ENCODE measurements at regions not wholly inside any gene's neighbourhood (a gene's known extent, or its start where the extent isn't known, plus 50 kb on each side); places are given as distances from the start of the nearest gene placed in this dataset.

DNA sequence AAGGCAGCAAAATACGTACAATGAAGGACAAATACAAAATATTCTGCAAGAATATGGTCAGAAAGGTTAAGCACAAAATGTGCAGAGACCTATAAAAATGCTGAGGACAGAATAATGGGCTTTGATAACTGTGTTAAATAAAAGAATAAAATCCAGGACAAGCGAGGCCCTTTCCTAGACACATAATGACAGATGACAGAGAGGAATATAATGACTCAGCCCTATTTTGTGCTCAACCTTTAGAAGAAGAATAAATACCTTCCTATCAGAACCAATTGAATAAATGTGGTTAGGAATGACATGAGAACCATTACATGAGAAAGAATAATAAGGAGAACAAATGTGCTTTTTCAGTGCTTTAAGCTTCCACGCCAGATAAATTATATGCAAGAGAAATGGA, 178.0 kb downstream of the TEX13C start:
- H3K4me1 ChIP-seq (ENCODE audit: control insufficient read depth, extremely low read depth, insufficient read depth, low read length) = no peaks in the 10 kb centered on the region
- FAIRE-seq = no peak
- BruUV-seq (replicated peaks) = no TSS peak
- H3K4me2 ChIP-seq (ENCODE audit: insufficient read depth, low read length) = no peak overlapping the region
- H3K9me3 ChIP-seq (replicated peaks; ENCODE audit: control insufficient read depth, insufficient read depth, low read length) = no peaks in the 10 kb centered on the region
- ChIA-PET POLR2A (no interaction called here), CTCF (no interaction called here)
- TF ChIP-seq GATA2 (IDR thresholded peaks at IDR 0.05; ENCODE audit: insufficient read depth, insufficient read length, low read depth, low read length) (no peak), EZH2 (IDR thresholded peaks at IDR 0.05; ENCODE audit: borderline replicate concordance, low read depth, low read length, severe bottlenecking) (no peak), POLR2AphosphoS5 (IDR thresholded peaks at IDR 0.05; ENCODE audit: insufficient read depth, low read depth, low read length) (no peak), FOS (IDR thresholded peaks at IDR 0.05; ENCODE audit: borderline replicate concordance, insufficient read depth, low read length) (no peak), MYC (IDR thresholded peaks at IDR 0.05; ENCODE audit: low read depth, low read length) (no peak), JUN (IDR thresholded peaks at IDR 0.05; ENCODE audit: borderline replicate concordance, insufficient read depth, insufficient read length, low read depth) (no peak), POLR2A (IDR thresholded peaks at IDR 0.05; ENCODE audit: low read depth, low read length) (no peak)
- TF ChIP-seq, protein P1, sequence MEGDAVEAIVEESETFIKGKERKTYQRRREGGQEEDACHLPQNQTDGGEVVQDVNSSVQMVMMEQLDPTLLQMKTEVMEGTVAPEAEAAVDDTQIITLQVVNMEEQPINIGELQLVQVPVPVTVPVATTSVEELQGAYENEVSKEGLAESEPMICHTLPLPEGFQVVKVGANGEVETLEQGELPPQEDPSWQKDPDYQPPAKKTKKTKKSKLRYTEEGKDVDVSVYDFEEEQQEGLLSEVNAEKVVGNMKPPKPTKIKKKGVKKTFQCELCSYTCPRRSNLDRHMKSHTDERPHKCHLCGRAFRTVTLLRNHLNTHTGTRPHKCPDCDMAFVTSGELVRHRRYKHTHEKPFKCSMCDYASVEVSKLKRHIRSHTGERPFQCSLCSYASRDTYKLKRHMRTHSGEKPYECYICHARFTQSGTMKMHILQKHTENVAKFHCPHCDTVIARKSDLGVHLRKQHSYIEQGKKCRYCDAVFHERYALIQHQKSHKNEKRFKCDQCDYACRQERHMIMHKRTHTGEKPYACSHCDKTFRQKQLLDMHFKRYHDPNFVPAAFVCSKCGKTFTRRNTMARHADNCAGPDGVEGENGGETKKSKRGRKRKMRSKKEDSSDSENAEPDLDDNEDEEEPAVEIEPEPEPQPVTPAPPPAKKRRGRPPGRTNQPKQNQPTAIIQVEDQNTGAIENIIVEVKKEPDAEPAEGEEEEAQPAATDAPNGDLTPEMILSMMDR (IDR thresholded peaks at IDR 0.05; ENCODE audit: extremely low read depth in 1 of 2, insufficient read depth in 1 of 2, low read depth in 1 of 2, low read length in 2 of 2) = no peak
- TF ChIP-seq, protein P2, sequence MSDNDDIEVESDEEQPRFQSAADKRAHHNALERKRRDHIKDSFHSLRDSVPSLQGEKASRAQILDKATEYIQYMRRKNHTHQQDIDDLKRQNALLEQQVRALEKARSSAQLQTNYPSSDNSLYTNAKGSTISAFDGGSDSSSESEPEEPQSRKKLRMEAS (IDR thresholded peaks at IDR 0.05; ENCODE audit: insufficient read depth, insufficient read length) = no peak
- H3K36me3 ChIP-seq (ENCODE audit: control insufficient read depth in 2 of 2, extremely low read depth in 1 of 2, insufficient read depth in 2 of 2, low read length in 2 of 2) = no peaks in the 10 kb centered on the region
- no peaks in the 10 kb centered on the region for H3K27me3 ChIP-seq (ENCODE audit: control insufficient read depth in 2 of 2, insufficient read depth in 2 of 2, low read length in 2 of 2)
- H3K4me3 ChIP-seq (replicated peaks in 1 of 3; ENCODE audit: insufficient read depth in 1 of 3, low read depth in 1 of 3, low read length in 3 of 3) = no peak overlapping the region
- H3K9me1 ChIP-seq (replicated peaks; ENCODE audit: control insufficient read depth, extremely low read depth, insufficient read depth, low read length) = no peaks in the 10 kb centered on the region
- dilution Hi-C loops (cut with MboI; ENCODE audit: extremely low pct_ligation_motif_present, low sequenced_read_pairs) = no loop called here
- intact Hi-C loops (cut with micrococcal nuclease) = no loop called here
- H3K27ac ChIP-seq (ENCODE audit: insufficient read depth, low read depth, low read length) = no peak overlapping the region
- H3K9ac ChIP-seq (replicated peaks; ENCODE audit: extremely low read depth, insufficient read depth, low read length) = no peak overlapping the region
- no peak for DNase-seq (ENCODE audit: low read depth, low spot score)
- no peaks in the 10 kb centered on the region for H4K20me1 ChIP-seq (replicated peaks; ENCODE audit: control insufficient read depth, extremely low read depth, insufficient read depth, low read length)
- H2AFZ ChIP-seq (ENCODE audit: low read depth, low read length) = no peak overlapping the region
- no peaks in the 10 kb centered on the region for H3K79me2 ChIP-seq (ENCODE audit: control insufficient read depth, insufficient read depth, low read length)
